ENCODE measurements at regions not wholly inside any gene's neighbourhood (a gene's known extent, or its start where the extent isn't known, plus 50 kb on each side); places are given as distances from the start of the nearest gene placed in this dataset.

DNA sequence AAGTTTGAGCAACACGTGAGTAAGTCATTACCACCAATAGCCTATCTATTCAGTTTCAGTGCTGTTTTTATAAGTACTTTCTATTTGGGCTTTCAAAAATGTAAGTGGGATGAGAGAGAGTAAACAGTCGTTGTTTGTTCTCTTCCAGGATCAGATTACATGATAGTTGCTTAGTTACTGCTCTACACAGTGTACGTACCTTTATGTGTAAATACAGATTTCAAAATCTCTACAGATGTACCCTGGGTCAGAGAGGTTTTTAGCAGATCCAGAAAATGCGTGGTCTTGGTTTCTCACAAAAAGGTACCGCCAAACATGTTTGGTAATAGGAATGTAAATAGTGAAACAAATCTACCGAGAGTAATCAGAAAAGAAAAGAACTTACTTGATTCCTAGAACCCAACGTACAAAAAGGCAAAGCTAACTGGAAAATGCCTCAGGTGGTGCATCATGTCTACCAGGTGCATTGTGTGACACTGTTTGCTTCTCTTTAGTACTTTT is 421.1 kb downstream of the BCKDHB start:
- no peak for TF ChIP-seq CTCF (IDR thresholded peaks at IDR 0.05)
- no peak for TF ChIP-seq EP300 (IDR thresholded peaks at IDR 0.05)
- TF ChIP-seq POLR2A (IDR thresholded peaks at IDR 0.05) = no peak

Measured in stomach (tissue), 4 donors.